Upper lobe of left lung (tissue), 4 donors: ENCODE measurements at regions not wholly inside any gene's neighbourhood (a gene's known extent, or its start where the extent isn't known, plus 50 kb on each side); places are given as distances from the start of the nearest gene placed in this dataset.

Source experiments
- CTCF ChIP-seq, 6 experiments: fragments of 450-650 bp in 4 of 6; fragments of 200-600 bp in 2 of 6; sonication (generic) in 2 of 6; IDR thresholded peaks; one replicate each; pipeline ENCODE4 v1.5.1; 2016 to 2019; ENCODE audit warnings: antibody characterized with exemption in 6 of 6
- EP300 ChIP-seq, 4 donors: sonication (generic); formaldehyde crosslinking; IDR thresholded peaks; one replicate each; pipeline ENCODE4 v1.5.1; 2017; ENCODE audit warnings: antibody characterized with exemption in 4 of 4, control low read depth in 2 of 4
- POLR2A ChIP-seq, 4 donors: fragments of 450-650 bp; IDR thresholded peaks; one replicate each; pipeline ENCODE4 v1.5.1; 2016 to 2017; ENCODE audit warnings: antibody characterized with exemption in 4 of 4, mild to moderate bottlenecking in 2 of 4
- POLR2AphosphoS5 ChIP-seq, 2 donors: sonication (generic); formaldehyde crosslinking; IDR thresholded peaks; one replicate each; pipeline ENCODE4 v1.5.1; 2017; ENCODE audit warnings: antibody characterized with exemption in 2 of 2

GRCh38 chr2:149991576-149991975 lies 404.0 kb upstream of the MMADHC start:
- TF ChIP-seq CTCF (IDR thresholded peaks at IDR 0.05), result no peak
- TF ChIP-seq POLR2A (IDR thresholded peaks at IDR 0.05), result no peak
- TF ChIP-seq POLR2AphosphoS5 (IDR thresholded peaks at IDR 0.05), result no peak
- no peak for TF ChIP-seq EP300 (IDR thresholded peaks at IDR 0.05)
